ENCODE measurements at regions not wholly inside any gene's neighbourhood (a gene's known extent, or its start where the extent isn't known, plus 50 kb on each side); places are given as distances from the start of the nearest gene placed in this dataset.
"Not testable (repeated sequence)": the region's sequence is repeated elsewhere in the genome, so short reads cannot be mapped to it uniquely, and the experiment has no call there.

DNA sequence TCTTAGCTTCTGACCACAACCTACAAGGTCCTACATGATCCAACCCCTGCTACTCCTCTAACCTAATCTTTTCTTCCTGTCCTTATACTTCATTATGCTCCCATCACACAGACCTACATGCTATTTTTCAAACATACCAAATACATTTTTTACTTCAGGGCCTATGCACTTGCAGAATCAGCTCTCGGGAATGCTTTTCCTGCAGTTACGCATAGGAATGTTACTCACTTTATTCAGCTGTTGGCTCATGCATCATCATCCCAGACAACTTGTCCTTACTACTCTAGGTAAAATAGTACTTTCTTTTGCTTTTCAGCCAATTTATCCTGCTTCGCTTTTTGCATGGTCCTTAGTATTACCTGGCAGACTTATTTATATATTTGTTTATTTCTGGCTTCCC is 105.6 kb downstream of the OXSM start:
- no peak for DNase-seq (ENCODE audit: low spot score)

DNA sequence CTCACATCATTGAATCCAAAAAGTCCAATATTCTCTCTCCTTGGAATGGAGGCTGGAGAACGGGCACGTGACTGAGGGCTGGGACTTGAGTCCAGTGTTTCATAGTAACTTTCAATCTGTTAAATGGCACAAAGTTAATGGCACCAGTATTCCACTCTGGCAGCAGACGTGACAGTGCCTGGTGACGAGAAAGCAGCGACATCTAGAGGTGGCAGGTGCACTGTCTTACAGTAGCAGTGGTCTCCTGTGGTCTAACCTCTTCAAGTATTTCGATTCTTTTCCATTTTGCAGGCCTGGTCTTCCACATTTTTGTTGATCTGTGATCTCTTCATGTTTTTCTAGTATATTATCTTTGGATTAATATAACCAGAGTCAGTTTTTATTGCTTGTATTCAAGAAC is 107.1 kb downstream of the OXSM start:
- peak; percentile 11 for DNase-seq (ENCODE audit: low spot score)

DNA sequence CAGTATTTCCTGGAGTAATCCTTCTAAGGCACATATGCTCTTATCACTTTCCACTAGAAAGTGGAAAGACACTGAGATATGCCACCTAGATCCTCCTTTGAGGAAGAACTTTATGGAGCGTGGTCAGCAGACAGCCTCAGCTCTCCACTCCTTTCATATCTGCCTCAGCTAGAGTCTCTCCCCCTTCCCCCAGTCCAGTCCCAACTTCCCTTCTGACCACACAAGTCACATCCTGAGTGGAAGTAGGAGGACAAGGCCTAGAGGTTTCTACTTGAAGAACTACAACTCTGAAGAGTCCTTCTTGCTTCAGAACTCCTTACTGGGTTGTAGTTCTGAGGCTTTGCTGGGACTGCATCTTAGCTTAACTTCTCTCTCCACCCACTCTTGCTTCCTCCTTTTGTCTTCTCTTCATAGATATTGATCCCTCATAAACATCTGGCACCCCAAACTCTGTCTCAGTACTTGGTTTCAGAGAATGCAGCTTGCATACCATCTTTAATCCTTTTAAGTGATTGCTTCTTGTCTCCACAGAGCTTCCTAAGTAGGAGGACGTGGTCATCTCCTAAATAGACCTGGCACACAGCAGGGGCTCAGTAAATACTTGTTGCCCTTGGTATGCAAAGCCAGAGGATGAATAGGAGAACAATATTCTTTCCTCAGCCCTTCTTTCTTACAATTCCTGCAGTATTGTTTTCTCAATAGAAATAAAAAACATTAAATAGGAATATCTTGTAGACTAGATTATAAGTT is 109.6 kb downstream of the OXSM start:
- no peak for DNase-seq (ENCODE audit: low spot score)

DNA sequence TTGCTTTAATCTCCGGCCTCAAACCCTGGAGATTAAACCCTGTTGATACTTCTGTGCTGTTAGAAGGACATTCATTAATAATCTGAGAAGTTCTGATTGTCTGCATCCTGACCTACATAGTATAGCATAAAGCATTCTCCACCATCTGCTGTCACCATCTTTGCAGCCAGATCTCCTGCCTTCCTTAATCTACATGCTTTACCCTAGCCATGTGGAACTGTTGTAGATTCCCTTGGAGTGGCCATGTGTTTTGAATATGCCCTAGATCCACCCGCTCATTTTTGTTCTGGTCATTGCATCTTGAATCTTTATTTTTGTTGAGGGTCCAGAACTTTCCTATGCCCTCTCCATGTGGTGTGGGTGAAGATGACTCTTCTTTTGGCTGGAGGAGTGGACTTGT is 110.3 kb downstream of the OXSM start:
- no peak for DNase-seq (ENCODE audit: low spot score)

DNA sequence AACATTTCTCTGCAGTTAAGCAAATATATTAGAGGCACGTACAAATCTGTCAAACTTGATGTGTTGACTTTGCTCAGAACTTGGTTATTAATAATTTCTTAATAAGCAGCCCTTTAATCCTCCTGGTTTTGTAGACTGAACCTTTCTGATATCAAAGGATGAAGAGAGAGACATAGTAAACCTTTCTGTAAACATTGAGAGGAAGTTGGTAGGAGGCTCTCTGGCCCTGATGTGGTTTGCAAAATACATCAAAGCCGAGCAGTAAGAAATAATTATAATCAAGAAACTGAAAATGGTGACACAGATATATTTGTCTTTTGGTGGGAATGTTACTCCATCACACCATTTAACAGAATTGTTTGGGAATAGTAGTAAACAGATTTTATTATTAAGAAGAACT is 111.9 kb downstream of the OXSM start:
- DNase-seq (ENCODE audit: low spot score), result no peak

DNA sequence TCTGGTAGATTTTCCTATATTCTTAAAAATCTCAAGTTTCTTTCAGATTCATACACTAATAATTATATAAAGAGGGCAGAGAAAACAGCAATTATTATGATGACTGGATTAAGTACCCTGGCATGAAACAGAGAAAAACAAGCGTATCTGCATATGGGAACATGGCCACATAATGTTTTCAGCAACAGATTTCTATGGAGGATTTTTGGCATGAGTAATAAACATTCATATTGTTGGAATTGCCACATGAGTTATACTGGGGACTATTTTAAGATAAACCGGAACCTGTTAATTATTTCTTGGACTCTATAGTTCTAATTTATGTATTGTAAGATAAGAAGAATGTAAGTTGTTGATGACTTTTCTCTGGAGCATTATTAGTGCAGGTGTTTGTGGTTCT is 112.7 kb downstream of the OXSM start:
- DNase-seq (ENCODE audit: low spot score), result no peak

DNA sequence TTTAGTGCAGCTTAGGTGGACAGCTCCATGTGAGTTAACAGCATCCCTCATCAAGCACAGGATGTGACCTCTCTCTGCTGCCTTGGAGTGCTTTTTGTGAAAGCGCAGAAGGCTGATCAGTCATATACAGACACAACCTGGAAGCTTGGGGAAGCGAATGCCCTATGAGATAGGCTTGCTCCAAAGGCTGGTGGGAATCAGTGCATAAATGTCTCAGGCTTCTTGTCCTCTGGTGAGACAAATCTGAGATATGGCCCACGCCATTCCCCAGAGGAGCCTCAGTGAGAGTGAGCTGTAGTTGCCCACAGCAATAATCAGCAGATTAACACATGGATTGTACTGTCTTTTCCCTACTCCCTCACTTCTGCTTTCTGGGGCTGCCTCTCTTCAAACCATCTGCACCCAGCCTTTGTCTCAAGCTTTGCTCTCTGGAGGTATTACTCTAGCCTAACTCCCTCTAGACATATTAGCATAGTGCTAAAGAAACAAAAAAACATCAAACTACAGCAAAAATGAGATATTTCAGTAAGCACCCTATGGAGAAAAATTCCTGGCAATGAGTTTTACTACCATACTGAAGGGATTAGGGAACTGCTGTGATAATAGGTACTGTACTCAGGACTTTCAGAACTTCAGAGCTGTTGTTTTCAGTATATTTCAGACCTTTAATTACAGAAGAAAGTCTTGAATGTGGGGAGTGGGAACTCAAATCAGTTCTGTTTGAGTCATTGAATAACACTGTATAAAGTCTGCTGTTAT is 113.7 kb downstream of the OXSM start:
- DNase-seq (ENCODE audit: low spot score), result no peak

DNA sequence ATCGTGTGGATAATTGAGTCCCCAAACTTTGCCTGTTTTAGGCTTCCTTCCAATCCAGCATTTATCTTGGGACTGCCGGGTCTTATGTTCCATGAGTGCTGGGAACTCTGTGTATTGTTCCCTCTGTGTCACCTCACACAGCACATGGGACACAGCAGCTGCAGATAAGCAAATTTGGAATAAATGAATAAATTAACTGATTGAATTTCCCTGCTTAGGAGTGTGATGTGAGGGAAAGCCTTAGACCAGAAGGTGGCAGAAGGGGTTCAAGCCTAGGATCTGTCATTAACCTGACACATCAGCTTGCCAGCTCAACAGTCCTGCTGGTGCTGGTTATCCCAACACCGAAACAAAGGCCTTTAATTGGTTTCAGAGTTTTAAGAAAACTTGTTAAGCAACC is 114.3 kb downstream of the OXSM start:
- DNase-seq (ENCODE audit: low spot score), result no peak

DNA sequence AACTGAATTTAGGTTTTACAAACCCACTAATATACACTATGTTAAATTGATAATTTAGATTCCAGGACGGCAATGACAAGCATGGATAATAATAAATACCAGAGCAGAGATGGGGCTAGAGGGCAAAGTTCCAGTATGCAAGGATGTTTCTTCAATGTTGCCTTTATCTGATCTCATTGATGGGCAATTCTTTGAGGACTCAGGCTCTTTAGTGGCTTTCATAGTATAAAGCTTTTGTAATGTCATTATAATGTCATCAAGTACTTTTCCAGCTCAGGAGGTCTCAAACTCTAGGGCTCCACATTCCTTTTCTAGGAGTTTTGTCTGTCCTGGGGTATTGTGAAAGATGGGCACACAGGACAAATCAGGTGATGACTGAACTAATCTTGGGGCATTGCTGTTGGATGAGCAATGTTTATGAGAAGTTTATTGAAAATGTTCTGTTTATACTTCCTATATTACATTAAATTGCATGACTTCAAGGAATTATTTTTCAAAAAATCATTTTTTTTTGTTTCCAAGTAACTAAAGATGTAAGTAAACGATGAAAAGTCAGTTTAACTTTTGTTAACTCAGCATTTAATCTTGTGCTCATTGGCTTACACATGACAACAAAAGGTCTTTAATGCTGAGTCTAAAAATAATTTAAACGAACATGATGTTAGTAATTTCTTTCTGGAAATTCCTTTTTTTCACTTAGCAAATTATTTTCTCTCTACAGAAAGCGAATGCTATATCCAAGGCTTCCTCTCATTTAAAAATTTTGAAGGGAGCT is 116.4 kb downstream of the OXSM start:
- no peak for DNase-seq (ENCODE audit: low spot score)

DNA sequence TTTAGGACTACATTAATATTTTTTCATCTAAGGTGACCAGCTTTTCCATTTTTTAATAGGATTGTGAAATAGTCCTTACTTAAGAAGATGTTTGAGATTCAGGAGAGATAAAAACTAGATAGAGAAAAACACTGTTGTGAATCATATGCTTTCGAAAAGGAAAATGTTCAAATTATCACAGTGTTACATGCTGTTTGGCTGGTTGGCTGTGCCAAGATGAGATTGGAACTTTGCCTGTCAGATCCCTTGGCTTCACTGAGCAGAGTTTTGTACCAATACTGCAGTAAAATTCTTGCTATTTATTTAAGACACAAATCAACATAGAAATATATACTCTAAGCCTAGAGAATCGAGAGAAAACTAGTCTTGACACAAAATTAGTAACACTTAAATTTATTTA is 117.2 kb downstream of the OXSM start:
- DNase-seq (ENCODE audit: low spot score), result no peak

DNA sequence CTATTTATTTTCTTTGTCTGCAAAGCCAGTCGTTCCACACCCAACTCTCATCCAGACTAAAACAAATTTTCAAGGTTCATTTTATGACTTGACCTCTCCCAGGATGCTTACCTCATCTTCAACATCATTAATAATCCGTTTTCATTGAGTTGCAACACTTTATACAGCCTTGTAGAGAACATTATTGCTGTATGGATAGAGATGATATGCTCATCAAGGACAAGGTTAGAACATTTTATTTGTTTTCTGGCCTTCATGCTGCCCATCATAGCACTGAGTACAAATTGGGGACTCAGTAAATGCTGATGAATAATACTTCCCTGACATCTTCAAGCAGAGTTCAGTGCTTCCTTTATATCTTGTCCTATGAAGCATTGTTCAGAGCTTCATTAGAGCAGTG is 120.2 kb downstream of the OXSM start:
- DNase-seq (ENCODE audit: low spot score), result no peak

DNA sequence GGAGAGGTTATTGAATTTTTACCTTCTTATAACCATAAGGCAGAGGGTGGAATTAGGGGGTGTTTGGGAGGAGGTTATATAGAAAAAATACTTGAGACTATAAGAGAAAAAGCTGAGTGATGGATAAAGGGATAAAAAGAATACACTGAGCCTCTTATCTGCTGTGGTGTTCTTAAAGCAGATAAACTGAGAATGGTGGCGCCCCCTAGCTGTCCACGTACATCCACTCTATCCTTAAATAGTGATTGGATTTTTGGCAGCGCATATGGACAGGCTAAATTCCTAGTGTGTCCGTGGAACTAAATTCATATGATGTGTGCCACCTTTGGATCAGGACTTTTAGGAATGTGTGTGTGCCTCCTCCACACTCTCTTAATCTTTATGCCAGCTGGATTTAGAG is 121.1 kb downstream of the OXSM start:
- DNase-seq (ENCODE audit: low spot score), result peak; percentile 37

DNA sequence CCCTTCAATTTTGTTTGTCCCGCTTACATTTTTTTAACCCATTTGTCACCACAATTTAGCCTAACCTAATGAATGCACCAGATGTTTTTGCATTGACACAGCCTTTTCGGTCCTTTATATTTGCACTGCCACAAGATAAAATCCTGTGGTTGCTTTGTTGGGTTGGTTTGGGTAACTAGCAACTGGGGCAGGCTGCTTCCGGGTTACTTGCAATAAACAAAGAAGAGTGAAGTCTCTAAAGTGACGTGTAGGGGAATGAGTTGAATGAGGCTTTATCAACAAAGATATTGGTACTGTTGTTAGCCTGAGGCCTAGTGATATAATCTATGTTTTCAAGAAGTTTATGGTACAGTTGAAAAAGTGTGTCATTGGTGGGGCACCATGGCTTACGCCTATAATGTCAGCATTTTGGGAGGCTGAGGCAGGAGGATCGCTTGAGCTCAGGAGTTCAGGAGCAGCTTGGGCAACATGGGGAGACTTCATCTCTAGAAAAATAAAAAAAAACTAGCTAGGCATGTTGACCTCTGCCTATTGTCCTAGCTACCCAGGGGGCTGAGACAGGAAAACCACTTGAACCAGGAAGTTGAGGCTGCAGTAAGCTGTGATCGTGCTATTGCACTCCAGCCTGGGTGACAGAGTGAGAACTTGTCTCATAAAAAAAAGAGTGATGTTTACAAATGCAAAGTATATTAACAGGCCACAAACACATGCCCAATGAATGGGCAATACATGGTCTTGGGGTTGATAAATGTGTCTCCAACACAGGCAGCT is 121.8 kb downstream of the OXSM start:
- DNase-seq (ENCODE audit: low spot score), result no peak

DNA sequence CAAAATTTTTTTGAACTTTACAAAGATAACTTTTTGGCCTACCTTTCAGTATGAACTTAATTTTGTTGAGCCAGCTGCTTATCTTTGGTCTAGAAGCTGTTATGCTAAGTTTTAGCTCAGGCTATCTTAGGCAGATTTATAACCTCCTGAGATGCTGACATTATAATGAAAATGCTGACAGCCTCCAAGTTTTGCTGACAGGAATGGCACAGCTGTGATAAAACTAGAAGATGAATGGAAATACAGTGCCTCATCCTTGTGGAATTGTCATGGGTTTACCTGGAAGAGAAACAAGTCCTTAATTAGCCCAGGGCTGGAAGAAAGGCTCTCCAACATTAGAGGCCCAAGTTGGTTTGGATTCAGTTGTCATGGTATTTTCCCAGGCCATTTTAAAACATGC is 123.3 kb downstream of the OXSM start:
- DNase-seq (ENCODE audit: low spot score), result no peak

DNA sequence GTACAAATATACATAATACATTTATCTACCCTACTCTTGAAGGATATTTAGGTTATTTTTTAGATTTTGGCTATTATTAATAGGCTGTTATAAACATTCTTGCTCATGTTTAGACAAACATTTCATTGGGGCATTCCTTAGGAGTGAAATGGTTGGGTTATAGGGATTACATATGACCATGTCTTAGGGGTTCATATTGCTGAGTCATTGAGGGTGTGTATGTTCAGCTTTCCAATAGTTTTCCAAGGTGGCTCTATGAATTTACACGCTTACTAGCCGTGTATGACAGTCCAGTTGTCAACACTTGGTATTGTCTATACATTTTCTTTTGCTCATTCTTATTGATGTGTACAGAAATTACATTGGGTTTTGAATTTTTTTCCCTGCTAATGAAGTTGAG is 125.8 kb downstream of the OXSM start:
- no peak for DNase-seq (ENCODE audit: low spot score)

DNA sequence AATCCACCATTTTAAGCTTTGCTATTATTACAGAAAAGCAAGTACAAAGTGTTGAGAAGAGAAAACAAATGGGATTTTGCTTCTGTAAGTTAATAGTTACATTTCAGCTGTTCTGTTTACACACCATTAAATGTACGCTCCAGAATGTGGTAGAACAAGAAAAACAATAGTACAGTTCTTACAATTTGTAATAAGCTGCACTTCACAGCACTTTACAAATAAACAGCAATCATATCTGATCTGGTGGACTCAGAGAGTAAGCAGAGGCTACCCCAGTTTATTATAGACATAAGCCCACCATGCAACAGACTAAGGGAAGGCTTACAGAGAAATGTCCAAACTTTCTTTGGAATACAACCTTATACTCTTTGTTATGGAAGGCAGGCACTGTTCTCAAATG is 126.4 kb downstream of the OXSM start:
- no peak for DNase-seq (ENCODE audit: low spot score)

DNA sequence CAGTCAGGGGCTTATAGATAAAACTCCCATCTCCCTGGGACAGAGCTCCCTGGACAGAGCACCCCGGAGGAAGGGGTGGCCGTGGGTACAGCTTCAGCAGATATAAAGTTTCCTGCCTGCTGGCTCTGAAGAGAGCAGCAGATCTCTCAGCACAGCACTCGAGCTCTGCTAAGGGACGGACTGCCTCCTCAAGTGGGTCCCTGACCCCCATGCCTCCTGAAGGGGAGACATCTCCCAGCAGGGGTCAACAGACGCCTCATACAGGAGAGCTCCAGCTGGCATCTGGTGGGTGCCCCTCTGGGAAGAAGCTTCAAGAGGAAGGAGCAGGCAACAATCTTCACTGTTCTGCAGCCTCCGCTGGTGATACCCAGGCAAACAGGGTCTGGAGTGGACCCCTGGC is 142.1 kb downstream of the OXSM start:
- DNase-seq (ENCODE audit: low spot score), result not testable (repeated sequence)

DNA sequence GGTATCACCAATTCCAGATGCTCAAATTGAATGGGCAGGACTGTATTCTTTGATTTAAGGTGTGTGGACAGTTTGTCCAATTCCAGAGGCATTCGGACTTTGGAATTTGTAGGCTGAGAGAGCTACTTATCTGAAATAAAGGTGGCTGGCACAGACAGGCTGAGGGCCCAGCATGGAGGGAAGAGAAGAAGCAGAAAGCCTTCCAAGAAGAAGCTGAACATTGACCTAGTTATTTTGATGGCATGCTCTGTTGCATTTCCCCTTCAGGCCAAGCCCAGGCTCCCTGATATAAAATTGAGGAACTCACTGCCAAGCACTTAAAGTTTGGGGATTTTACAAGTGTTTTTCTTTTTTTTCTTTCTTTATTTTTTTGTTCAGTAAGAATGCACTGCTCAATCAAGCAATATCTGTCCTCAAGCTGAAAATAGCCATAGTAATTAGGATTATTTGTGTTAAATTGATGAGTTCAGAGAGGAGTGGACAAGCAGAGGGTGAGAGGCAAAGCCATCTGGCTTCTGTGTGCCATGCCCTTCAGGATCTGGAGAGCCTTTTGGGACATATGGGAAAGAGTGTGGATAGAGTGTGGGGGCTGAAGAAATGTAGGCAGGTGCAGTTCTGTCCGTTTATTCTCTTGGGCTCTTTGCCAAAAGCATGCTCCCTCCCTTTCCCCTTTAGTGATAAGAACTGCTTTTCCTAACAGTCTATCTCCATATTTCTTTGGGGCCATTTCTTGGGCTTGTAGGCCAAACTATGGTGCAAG is 148.9 kb downstream of the OXSM start:
- no peak for DNase-seq (ENCODE audit: low spot score)

DNA sequence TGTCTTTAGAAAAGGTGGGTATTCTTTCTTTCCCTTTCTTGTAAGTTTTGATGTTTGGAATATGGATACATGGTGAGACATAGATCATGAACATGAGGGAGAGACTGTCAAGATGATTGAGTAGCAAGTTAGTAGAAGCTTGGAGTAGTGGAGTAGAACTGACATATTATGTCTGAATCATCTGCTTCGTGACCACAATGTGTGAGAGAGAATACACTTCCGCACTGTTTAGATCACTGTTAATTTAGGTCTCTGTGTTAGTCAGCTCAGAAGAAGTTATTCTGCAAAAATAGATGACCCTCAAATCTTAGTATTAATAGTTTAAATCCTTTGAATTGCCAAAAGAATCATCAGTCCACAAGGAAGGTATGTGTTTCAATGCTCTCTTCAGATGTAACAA is 151.0 kb downstream of the OXSM start:
- DNase-seq (ENCODE audit: low spot score), result no peak

DNA sequence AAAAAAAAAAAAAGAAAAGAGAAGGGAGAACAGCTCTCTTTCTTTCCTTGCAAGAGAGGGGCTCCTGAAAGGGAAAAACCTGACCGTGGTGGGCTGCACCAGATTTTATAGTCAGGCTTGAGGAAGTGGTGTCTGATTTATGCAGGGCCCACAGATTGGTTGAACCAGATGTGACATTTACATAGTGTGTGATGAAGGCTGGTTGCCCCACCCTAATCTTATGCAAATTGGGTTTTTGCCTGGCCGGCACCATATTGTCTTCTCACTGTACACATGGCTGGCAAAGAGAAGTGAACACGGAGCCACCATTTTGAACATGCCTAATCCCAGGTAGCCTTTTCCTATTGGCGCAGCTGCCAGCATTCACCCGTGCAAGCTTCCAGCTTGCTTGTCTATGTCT is 154.4 kb downstream of the OXSM start:
- no peak for DNase-seq (ENCODE audit: low spot score)

DNA sequence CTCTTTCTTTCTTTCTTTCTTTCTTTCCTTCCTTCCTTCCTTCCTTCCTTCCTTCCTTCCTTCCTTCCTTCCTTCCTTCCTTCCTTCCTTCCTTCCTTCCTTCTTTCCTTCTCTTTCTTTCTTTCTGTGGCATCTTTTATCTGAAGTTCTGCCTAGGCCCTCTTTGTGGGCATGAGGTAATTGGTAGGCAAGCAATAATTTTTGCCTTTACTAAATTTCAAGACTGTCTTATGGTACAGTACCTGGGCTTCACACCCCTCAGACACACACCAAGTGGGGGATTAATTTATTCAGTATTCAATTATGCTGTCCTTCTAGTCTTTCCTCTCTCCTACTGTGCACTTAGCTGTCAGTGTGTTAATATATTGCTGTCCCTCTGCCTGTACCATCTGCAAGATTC is 155.5 kb downstream of the OXSM start:
- no peak for DNase-seq (ENCODE audit: low spot score)

DNA sequence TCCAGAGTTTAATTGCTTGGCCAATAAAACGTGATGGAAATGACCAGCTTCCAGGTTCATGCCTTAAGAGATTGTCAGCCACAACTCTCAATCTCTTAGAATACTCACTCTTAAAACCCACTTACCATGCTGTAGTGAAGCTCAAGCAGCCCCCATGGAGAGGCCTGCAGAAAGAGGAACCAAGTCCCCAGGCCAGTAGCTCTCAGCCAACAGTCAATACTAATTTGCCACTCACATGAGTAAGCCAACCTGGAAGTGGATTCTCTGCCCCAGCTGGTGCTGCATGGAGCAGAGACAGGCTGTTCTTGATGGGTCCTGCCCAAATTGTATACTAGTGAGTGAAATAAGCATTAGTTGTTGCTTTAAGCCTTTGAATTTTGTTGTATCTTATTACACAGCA is 155.9 kb downstream of the OXSM start:
- no peak for DNase-seq (ENCODE audit: low spot score)

All from hematopoietic multipotent progenitor cell treated with erythropoietin and hydrocortisone succinate and interleukin-3 and kit ligand, for 15 days (in vitro differentiated cells).